ENCODE measurements at regions not wholly inside any gene's neighbourhood (a gene's known extent, or its start where the extent isn't known, plus 50 kb on each side); places are given as distances from the start of the nearest gene placed in this dataset.

DNA sequence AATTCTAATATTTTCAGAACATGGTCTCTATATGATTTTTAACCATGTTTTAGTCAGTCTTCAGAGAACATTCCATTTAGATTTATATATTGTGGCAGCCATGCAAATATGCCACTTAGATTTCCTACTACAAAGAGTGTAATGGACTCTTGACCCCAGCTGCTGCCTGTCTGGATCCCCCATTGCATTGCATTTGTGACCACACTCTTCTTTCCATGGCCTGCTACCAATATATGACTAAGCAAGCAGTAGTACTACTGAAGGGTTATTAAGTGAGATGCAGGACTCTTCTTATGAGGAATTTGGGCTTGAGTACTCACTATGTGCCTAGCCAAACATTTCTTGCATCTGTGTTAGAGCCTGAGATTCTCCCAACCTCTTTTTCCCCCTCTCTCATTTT, 306.8 kb downstream of the PDHA2 start:
- Histone ChIP-seq H3K79me1 (ENCODE audit: low read depth in 1 of 2, low read length in 2 of 2) (no peaks in the 10 kb centered on the region), H2AK9ac (replicated peaks; ENCODE audit: low read depth, low read length, poor library complexity) (no peak overlapping the region), H3K18ac (ENCODE audit: low read depth, low read length) (no peak overlapping the region), H2BK5ac (ENCODE audit: low read depth, low read length, poor library complexity, severe bottlenecking) (no peak overlapping the region), H3K23ac (ENCODE audit: low read depth, low read length) (no peak overlapping the region), H4K91ac (ENCODE audit: insufficient read depth, low read depth, low read length) (no peak overlapping the region), H3K4ac (ENCODE audit: low read depth, low read length) (no peak overlapping the region), H3K4me1 (ENCODE audit: control insufficient read depth, insufficient read depth, low read length) (no peaks in the 10 kb centered on the region), H3K27me3 (ENCODE audit: control insufficient read depth, insufficient read depth, low read length) (no peaks in the 10 kb centered on the region), H3K36me3 (ENCODE audit: control insufficient read depth, insufficient read depth, low read length) (no peaks in the 10 kb centered on the region), H4K8ac (ENCODE audit: low read depth in 2 of 2, low read length in 2 of 2) (no peak overlapping the region), H3K9ac (ENCODE audit: low read depth, low read length) (no peak overlapping the region), H4K20me1 (ENCODE audit: insufficient read depth, low read length) (no peaks in the 10 kb centered on the region), H2AFZ (replicated peaks; ENCODE audit: low read length, poor library complexity) (no peak overlapping the region), H2AK5ac (ENCODE audit: low read depth, low read length) (no peak overlapping the region), H3K9me3 (ENCODE audit: control insufficient read depth, insufficient read depth, low read length) (no peaks in the 10 kb centered on the region; the same call in 1 of the 2 replicates), H3K9me1 (ENCODE audit: insufficient read depth, low read length) (no peaks in the 10 kb centered on the region), H2BK120ac (ENCODE audit: low read depth, low read length) (no peak overlapping the region), H3K4me3 (ENCODE audit: insufficient read depth, low read depth, low read length) (no peak overlapping the region), H3K4me2 (ENCODE audit: low read depth, low read length) (no peak overlapping the region), H3K14ac (replicated peaks; ENCODE audit: low read depth, low read length) (no peak overlapping the region), H3K56ac (ENCODE audit: extremely low read depth, insufficient read depth, low read length) (no peak overlapping the region), H2BK15ac (ENCODE audit: low read depth, low read length) (no peak overlapping the region), H4K5ac (ENCODE audit: low read depth, low read length) (no peak overlapping the region), H3K27ac (ENCODE audit: insufficient read depth, low read length) (no peak overlapping the region), H2BK20ac (ENCODE audit: low read depth, low read length) (no peak overlapping the region)
- in situ Hi-C loops (cut with MboI; ENCODE audit: low sequenced_read_pairs) = no loop called here
- ChIA-PET POLR2A (ENCODE audit: unreplicated experiment) (no interaction called here), CTCF (no interaction called here)
- intact Hi-C loops (cut with micrococcal nuclease) = no loop called here
- ATAC-seq (ENCODE audit: low read depth) (no peak), DNase-seq (no peak)
- no TSS peak for BruUV-seq (replicated peaks)
- TF ChIP-seq RFX5 (IDR thresholded peaks at IDR 0.05; ENCODE audit: low read depth, low read length) (no peak), RCOR1 (IDR thresholded peaks at IDR 0.05; ENCODE audit: insufficient replicate concordance, low read length) (no peak), MAFK (IDR thresholded peaks at IDR 0.05; ENCODE audit: low read depth, low read length) (no peak), CEBPB (IDR thresholded peaks at IDR 0.05; ENCODE audit: low read depth, low read length) (no peak), MAZ (IDR thresholded peaks at IDR 0.05; ENCODE audit: borderline replicate concordance, low read depth, low read length) (no peak), CHD1 (IDR thresholded peaks at IDR 0.05; ENCODE audit: low read depth, low read length) (no peak), MXI1 (IDR thresholded peaks at IDR 0.05; ENCODE audit: borderline replicate concordance, low read depth, low read length) (no peak), RAD21 (IDR thresholded peaks at IDR 0.05; ENCODE audit: low read length) (no peak), NFE2L2 (IDR thresholded peaks at IDR 0.05; ENCODE audit: low read depth, low read length) (no peak), BHLHE40 (IDR thresholded peaks at IDR 0.05; ENCODE audit: low read depth, low read length) (no peak), FOS (IDR thresholded peaks at IDR 0.05; ENCODE audit: low read depth, low read length) (no peak), SMC3 (IDR thresholded peaks at IDR 0.05; ENCODE audit: low read depth, low read length) (no peak), POLR2A (IDR thresholded peaks at IDR 0.05; ENCODE audit: low read depth, low read length) (no peak)
- TF ChIP-seq, protein P1, sequence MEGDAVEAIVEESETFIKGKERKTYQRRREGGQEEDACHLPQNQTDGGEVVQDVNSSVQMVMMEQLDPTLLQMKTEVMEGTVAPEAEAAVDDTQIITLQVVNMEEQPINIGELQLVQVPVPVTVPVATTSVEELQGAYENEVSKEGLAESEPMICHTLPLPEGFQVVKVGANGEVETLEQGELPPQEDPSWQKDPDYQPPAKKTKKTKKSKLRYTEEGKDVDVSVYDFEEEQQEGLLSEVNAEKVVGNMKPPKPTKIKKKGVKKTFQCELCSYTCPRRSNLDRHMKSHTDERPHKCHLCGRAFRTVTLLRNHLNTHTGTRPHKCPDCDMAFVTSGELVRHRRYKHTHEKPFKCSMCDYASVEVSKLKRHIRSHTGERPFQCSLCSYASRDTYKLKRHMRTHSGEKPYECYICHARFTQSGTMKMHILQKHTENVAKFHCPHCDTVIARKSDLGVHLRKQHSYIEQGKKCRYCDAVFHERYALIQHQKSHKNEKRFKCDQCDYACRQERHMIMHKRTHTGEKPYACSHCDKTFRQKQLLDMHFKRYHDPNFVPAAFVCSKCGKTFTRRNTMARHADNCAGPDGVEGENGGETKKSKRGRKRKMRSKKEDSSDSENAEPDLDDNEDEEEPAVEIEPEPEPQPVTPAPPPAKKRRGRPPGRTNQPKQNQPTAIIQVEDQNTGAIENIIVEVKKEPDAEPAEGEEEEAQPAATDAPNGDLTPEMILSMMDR (conservative IDR thresholded peaks at IDR 0.05; ENCODE audit: low read depth, low read length) = no peak
- TF ChIP-seq, protein P2, sequence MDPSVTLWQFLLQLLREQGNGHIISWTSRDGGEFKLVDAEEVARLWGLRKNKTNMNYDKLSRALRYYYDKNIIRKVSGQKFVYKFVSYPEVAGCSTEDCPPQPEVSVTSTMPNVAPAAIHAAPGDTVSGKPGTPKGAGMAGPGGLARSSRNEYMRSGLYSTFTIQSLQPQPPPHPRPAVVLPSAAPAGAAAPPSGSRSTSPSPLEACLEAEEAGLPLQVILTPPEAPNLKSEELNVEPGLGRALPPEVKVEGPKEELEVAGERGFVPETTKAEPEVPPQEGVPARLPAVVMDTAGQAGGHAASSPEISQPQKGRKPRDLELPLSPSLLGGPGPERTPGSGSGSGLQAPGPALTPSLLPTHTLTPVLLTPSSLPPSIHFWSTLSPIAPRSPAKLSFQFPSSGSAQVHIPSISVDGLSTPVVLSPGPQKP (IDR thresholded peaks at IDR 0.05; ENCODE audit: borderline replicate concordance, low read depth, low read length) = no peak
- TF ChIP-seq, protein P3, sequence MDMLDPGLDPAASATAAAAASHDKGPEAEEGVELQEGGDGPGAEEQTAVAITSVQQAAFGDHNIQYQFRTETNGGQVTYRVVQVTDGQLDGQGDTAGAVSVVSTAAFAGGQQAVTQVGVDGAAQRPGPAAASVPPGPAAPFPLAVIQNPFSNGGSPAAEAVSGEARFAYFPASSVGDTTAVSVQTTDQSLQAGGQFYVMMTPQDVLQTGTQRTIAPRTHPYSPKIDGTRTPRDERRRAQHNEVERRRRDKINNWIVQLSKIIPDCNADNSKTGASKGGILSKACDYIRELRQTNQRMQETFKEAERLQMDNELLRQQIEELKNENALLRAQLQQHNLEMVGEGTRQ (IDR thresholded peaks at IDR 0.05; ENCODE audit: low read depth, low read length) = no peak
- dilution Hi-C loops (cut with HindIII; ENCODE audit: low sequenced_read_pairs, unreplicated experiment) = no loop called here
